AG10803 (cell line): ENCODE measurements at regions not wholly inside any gene's neighbourhood (a gene's known extent, or its start where the extent isn't known, plus 50 kb on each side); places are given as distances from the start of the nearest gene placed in this dataset.

Source experiments
- DNase-seq: peaks from one replicate; pipeline ENCODE4 v3.0.0; 2010; ENCODE audit warnings: low read depth
- H3K4me3 ChIP-seq: 2 replicates; pipeline ENCODE4 v1.5.1; 2011; ENCODE audit warnings: mild to moderate bottlenecking, low read length, control low read depth
- CTCF ChIP-seq: conservative IDR thresholded peaks from 2 replicates; pipeline ENCODE4 v1.5.1; 2011; ENCODE audit warnings: mild to moderate bottlenecking, low read length, control low read depth, inconsistent platforms

GRCh38 chr15:91499774-91500383 lies 353.6 kb upstream of the SLCO3A1 start:
- no peak overlapping the region for H3K4me3 ChIP-seq
- no peak for TF ChIP-seq CTCF
- DNase-seq = no peak

GRCh38 chr15:91508633-91509032 lies 344.9 kb upstream of the SLCO3A1 start:
- DNase-seq = no peak
- no peak for TF ChIP-seq CTCF
- H3K4me3 ChIP-seq = no peak overlapping the region

- H3K4me3 ChIP-seq = no peak overlapping the region
- TF ChIP-seq CTCF = no peak
- DNase-seq = no peak
These were observed 339.4 kb upstream of the SLCO3A1 start for GRCh38 chr15:91514147-91514546.

GRCh38 chr15:91515188-91515754 lies 338.2 kb upstream of the SLCO3A1 start:
- TF ChIP-seq CTCF = no peak
- DNase-seq = peak; percentile 85

GRCh38 chr15:91516866-91517265 lies 336.6 kb upstream of the SLCO3A1 start:
- no peak for DNase-seq
- TF ChIP-seq CTCF = no peak
- no peak overlapping the region for H3K4me3 ChIP-seq

More at GRCh38 chr15:91515188-91515754, 338.2 kb upstream of the SLCO3A1 start:
- no peak overlapping the region for H3K4me3 ChIP-seq

- DNase-seq = peak; percentile 47
- no peak for TF ChIP-seq CTCF
- H3K4me3 ChIP-seq = no peak overlapping the region
These were observed 335.9 kb upstream of the SLCO3A1 start for GRCh38 chr15:91517491-91518200.

GRCh38 chr15:91520850-91521249 lies 332.7 kb upstream of the SLCO3A1 start:
- TF ChIP-seq CTCF = no peak
- no peak for DNase-seq
- no peak overlapping the region for H3K4me3 ChIP-seq
